CD14-positive monocyte (primary cell): ENCODE measurements at regions not wholly inside any gene's neighbourhood (a gene's known extent, or its start where the extent isn't known, plus 50 kb on each side); places are given as distances from the start of the nearest gene placed in this dataset.

Source experiments
- DNase-seq, 3 donors: peaks; one replicate each; pipeline ENCODE4 v3.0.0-alpha.2; 2011 to 2022
- H2AFZ ChIP-seq: 2 replicates; pipeline ENCODE4 v1.6.0; 2012; ENCODE audit warnings: mild to moderate bottlenecking, low read depth, low read length, inconsistent platforms; ENCODE audit not compliant: insufficient read depth, poor library complexity, severe bottlenecking
- H3K27ac ChIP-seq, 2 donors: 1 replicate in 1 of 2; 2 replicates in 1 of 2; pipeline ENCODE4 v1.5.1; 2012 to 2013; ENCODE audit warnings: low read length in 2 of 2, control low read depth in 1 of 2, inconsistent platforms in 1 of 2, low read depth in 1 of 2, mild to moderate bottlenecking in 1 of 2
- H3K27me3 ChIP-seq, 2 donors: one replicate each; pipeline versions ENCODE4 v1.6.0 to v1.6.1; 2011 to 2013; ENCODE audit warnings: low read length in 2 of 2; ENCODE audit not compliant: control insufficient read depth in 2 of 2, insufficient read depth in 2 of 2
- H3K36me3 ChIP-seq, 2 donors: replicated peaks in 1 of 2; 1 replicate in 1 of 2; 2 replicates in 1 of 2; pipeline versions ENCODE4 v1.5.1 to v1.6.1; 2012 to 2013; ENCODE audit warnings: low read length in 2 of 2, control low read depth in 1 of 2, inconsistent platforms in 1 of 2, mild to moderate bottlenecking in 1 of 2; ENCODE audit not compliant: insufficient read depth in 2 of 2, control insufficient read depth in 1 of 2
- H3K4me1 ChIP-seq, 2 donors: 1 replicate in 1 of 2; 2 replicates in 1 of 2; pipeline versions ENCODE4 v1.5.1 to v1.6.1; 2012 to 2013; ENCODE audit warnings: low read length in 2 of 2, control low read depth in 1 of 2, inconsistent platforms in 1 of 2, mild to moderate bottlenecking in 1 of 2, moderate library complexity in 1 of 2; ENCODE audit not compliant: insufficient read depth in 2 of 2, control insufficient read depth in 1 of 2
- H3K4me2 ChIP-seq: replicated peaks from 2 replicates; pipeline ENCODE3; 2012; ENCODE audit warnings: low read length, moderate library complexity, mild to moderate bottlenecking; ENCODE audit not compliant: poor library complexity, severe bottlenecking; ENCODE audit errors: extremely low read depth
- H3K4me3 ChIP-seq, 3 experiments: fragments of 200-600 bp in 1 of 3; sonication (generic) in 1 of 3; replicated peaks in 1 of 3; 1 replicate in 2 of 3; 2 replicates in 1 of 3; pipeline ENCODE4 v1.5.1; 2011 to 2013; ENCODE audit warnings: low read length in 3 of 3, mild to moderate bottlenecking in 3 of 3, control low read depth in 2 of 3, low read depth in 2 of 3, inconsistent platforms in 1 of 3, moderate library complexity in 1 of 3
- H3K79me2 ChIP-seq: 2 replicates; pipeline ENCODE4 v1.6.0; 2012; ENCODE audit warnings: mild to moderate bottlenecking, control low read depth, inconsistent platforms, low read length, moderate library complexity; ENCODE audit not compliant: insufficient read depth
- H3K9ac ChIP-seq: 2 replicates; pipeline ENCODE4 v1.6.0; 2017; ENCODE audit warnings: low read length, mild to moderate bottlenecking; ENCODE audit not compliant: insufficient read depth, poor library complexity, severe bottlenecking
- H3K9me3 ChIP-seq, 2 donors: replicated peaks in 1 of 2; 1 replicate in 1 of 2; 2 replicates in 1 of 2; pipeline versions ENCODE4 v1.5.1 to v1.6.1; 2012 to 2013; ENCODE audit warnings: low read length in 2 of 2, control low read depth in 1 of 2; ENCODE audit not compliant: control insufficient read depth in 1 of 2, insufficient read depth in 1 of 2
- H4K20me1 ChIP-seq: 2 replicates; pipeline ENCODE4 v1.6.0; 2012; ENCODE audit warnings: mild to moderate bottlenecking, low read length, control low read depth, moderate library complexity; ENCODE audit not compliant: insufficient read depth
- H3K27ac Mint-ChIP-seq, 7 donors: one replicate each; pipeline ENCODE4 v1.8.0; 2020; ENCODE audit warnings: mild to moderate bottlenecking in 7 of 7, mixed read lengths in 7 of 7, moderate library complexity in 6 of 7, inconsistent platforms in 2 of 7
- H3K27me3 Mint-ChIP-seq, 3 donors: one replicate each; pipeline ENCODE4 v1.8.0; 2021 to 2022; ENCODE audit warnings: low read depth in 3 of 3, mild to moderate bottlenecking in 3 of 3, mixed read lengths in 3 of 3, moderate library complexity in 3 of 3, inconsistent platforms in 1 of 3
- H3K36me3 Mint-ChIP-seq, 2 donors: one replicate each; pipeline ENCODE4 v1.8.0; 2020; ENCODE audit warnings: mixed read lengths in 2 of 2, inconsistent platforms in 1 of 2, mild to moderate bottlenecking in 1 of 2
- H3K4me1 Mint-ChIP-seq: one replicate; pipeline ENCODE4 v1.8.0; 2020; ENCODE audit warnings: mild to moderate bottlenecking, mixed read lengths
- H3K4me3 Mint-ChIP-seq, 2 donors: one replicate each; pipeline ENCODE4 v1.8.0; 2020; ENCODE audit warnings: mild to moderate bottlenecking in 2 of 2, mixed read lengths in 2 of 2, moderate library complexity in 1 of 2
- H3K9me3 Mint-ChIP-seq, 7 donors: one replicate each; pipeline ENCODE4 v1.8.0; 2020 to 2022; ENCODE audit warnings: mixed read lengths in 7 of 7, mild to moderate bottlenecking in 6 of 7, moderate library complexity in 6 of 7, inconsistent platforms in 2 of 7
- CTCF ChIP-seq: fragments of 200-600 bp; IDR thresholded peaks from one replicate; pipeline ENCODE4 v1.8.0; 2022; ENCODE audit warnings: antibody characterized with exemption, mild to moderate bottlenecking
- WGBS: methylation state at CpG from one replicate; pipeline ENCODE4 v1.1.5; 2013; ENCODE audit warnings: missing lambda C conversion rate; ENCODE audit not compliant: insufficient coverage; 5-methylcytosine and 5-hydroxymethylcytosine counted together
- intact Hi-C, 2 donors: fragments of 100-400 bp; cut with micrococcal nuclease; formaldehyde crosslinking; loops; one replicate each; pipeline versions ENCODE4 v1.15.0 to v1.15.1; 2023

- TF ChIP-seq CTCF, result no peak
- H3K79me2 ChIP-seq, result no peaks in the 10 kb centered on the region
- H3K9me3 ChIP-seq, result no peaks in the 10 kb centered on the region
- no peak overlapping the region for H3K4me3 ChIP-seq
- DNase-seq, result no peak
- H2AFZ ChIP-seq, result no peak overlapping the region
- H3K27me3 ChIP-seq, result no peaks in the 10 kb centered on the region
- H3K27ac ChIP-seq, result no peak overlapping the region
- no peaks in the 10 kb centered on the region for H4K20me1 ChIP-seq
- no peak overlapping the region for H3K4me3 Mint-ChIP-seq
- no peaks in the 10 kb centered on the region for H3K36me3 ChIP-seq
- H3K4me2 ChIP-seq, result no peak overlapping the region
- H3K27me3 Mint-ChIP-seq, result peaks cover 0 to 3% (median 1%) of the 10 kb centered on the region in 3 donors
- H3K9ac ChIP-seq, result no peak overlapping the region
- no peaks in the 10 kb centered on the region for H3K36me3 Mint-ChIP-seq
- WGBS, result 67% methylated on average over 1 of the region's 3 CpGs
- no peak overlapping the region for H3K27ac Mint-ChIP-seq
- no peaks in the 10 kb centered on the region for H3K4me1 ChIP-seq
- peaks cover 0 to under 1% (median 0%) of the 10 kb centered on the region in 7 donors for H3K9me3 Mint-ChIP-seq
- intact Hi-C loops, result no loop called here
- peaks cover 5% of the 10 kb centered on the region for H3K4me1 Mint-ChIP-seq
These were observed 333.4 kb upstream of the ZNF462 start for GRCh38 chr9:106529616-106530015.

- no peaks in the 10 kb centered on the region for H3K4me1 ChIP-seq
- H3K27me3 ChIP-seq, result no peaks in the 10 kb centered on the region
- no peaks in the 10 kb centered on the region for H3K79me2 ChIP-seq
- Mint-ChIP-seq H3K36me3 (no peaks in the 10 kb centered on the region), H3K4me1 (peaks cover 4% of the 10 kb centered on the region), H3K4me3 (no peak overlapping the region), H3K9me3 (no peaks in the 10 kb centered on the region), H3K27me3 (peaks cover 0 to 1% (median 0%) of the 10 kb centered on the region in 3 donors), H3K27ac (no peak overlapping the region)
- no CpG with 5 or more reads among the region's 1 CpG for WGBS
- no peak for DNase-seq
- H2AFZ ChIP-seq, result no peak overlapping the region
- H3K9me3 ChIP-seq, result no peaks in the 10 kb centered on the region
- H3K4me2 ChIP-seq, result no peak overlapping the region
- TF ChIP-seq CTCF, result no peak
- H3K4me3 ChIP-seq, result no peak overlapping the region
- H3K27ac ChIP-seq, result no peak overlapping the region
- intact Hi-C loops, result no loop called here
- no peaks in the 10 kb centered on the region for H4K20me1 ChIP-seq
- H3K9ac ChIP-seq, result no peak overlapping the region
- no peaks in the 10 kb centered on the region for H3K36me3 ChIP-seq
These were observed 331.5 kb upstream of the ZNF462 start for GRCh38 chr9:106531491-106531890.
